OCI-LY3 (cell line): ENCODE measurements at regions not wholly inside any gene's neighbourhood (a gene's known extent, or its start where the extent isn't known, plus 50 kb on each side); places are given as distances from the start of the nearest gene placed in this dataset.

ENCODE experiments used
- CTCF ChIP-seq: fragments of 200-600, 300-600 bp; sonication (generic); IDR thresholded peaks from 2 replicates; pipeline ENCODE4 v1.5.1; 2014; ENCODE audit warnings: antibody characterized with exemption, low read length, low read depth
- EZH2phosphoT487 ChIP-seq: fragments of 200-600 bp; shearing (Covaris generic); IDR thresholded peaks from 2 replicates; pipeline ENCODE4 v1.6.1; 2018; ENCODE audit warnings: antibody characterized with exemption, mixed run types, low read depth

GRCh38 chr21:41012425-41012824 lies 155.5 kb upstream of the BACE2 start:
- TF ChIP-seq CTCF = no peak
- TF ChIP-seq EZH2phosphoT487 = no peak
